ENCODE measurements at regions not wholly inside any gene's neighbourhood (a gene's known extent, or its start where the extent isn't known, plus 50 kb on each side); places are given as distances from the start of the nearest gene placed in this dataset.

GRCh38 chr15:81924729-81925128 is 121.1 kb downstream of the MEX3B start:
- H2AFZ ChIP-seq: no peak overlapping the region
- H3K4me3 ChIP-seq: no peak overlapping the region
- no peaks in the 10 kb centered on the region for H3K9me3 ChIP-seq (ENCODE audit: low read depth)
- H3K4me1 ChIP-seq (ENCODE audit: insufficient read depth): no peaks in the 10 kb centered on the region
- no peaks in the 10 kb centered on the region for H3K79me2 ChIP-seq
- no peak overlapping the region for H3K27ac ChIP-seq
- no peak overlapping the region for H3K4me2 ChIP-seq
- H3K36me3 ChIP-seq (replicated peaks; ENCODE audit: insufficient read depth, low read depth): no peaks in the 10 kb centered on the region
- no peaks in the 10 kb centered on the region for H3K27me3 ChIP-seq
- no peak for TF ChIP-seq EZH2phosphoT487 (IDR thresholded peaks at IDR 0.05; ENCODE audit: low read depth, severe bottlenecking, unreplicated experiment)
- no peak for TF ChIP-seq EZH2 (IDR thresholded peaks at IDR 0.05; ENCODE audit: borderline replicate concordance)
- TF ChIP-seq, protein P1, sequence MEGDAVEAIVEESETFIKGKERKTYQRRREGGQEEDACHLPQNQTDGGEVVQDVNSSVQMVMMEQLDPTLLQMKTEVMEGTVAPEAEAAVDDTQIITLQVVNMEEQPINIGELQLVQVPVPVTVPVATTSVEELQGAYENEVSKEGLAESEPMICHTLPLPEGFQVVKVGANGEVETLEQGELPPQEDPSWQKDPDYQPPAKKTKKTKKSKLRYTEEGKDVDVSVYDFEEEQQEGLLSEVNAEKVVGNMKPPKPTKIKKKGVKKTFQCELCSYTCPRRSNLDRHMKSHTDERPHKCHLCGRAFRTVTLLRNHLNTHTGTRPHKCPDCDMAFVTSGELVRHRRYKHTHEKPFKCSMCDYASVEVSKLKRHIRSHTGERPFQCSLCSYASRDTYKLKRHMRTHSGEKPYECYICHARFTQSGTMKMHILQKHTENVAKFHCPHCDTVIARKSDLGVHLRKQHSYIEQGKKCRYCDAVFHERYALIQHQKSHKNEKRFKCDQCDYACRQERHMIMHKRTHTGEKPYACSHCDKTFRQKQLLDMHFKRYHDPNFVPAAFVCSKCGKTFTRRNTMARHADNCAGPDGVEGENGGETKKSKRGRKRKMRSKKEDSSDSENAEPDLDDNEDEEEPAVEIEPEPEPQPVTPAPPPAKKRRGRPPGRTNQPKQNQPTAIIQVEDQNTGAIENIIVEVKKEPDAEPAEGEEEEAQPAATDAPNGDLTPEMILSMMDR (IDR thresholded peaks at IDR 0.05; ENCODE audit: poor library complexity): no peak
- H4K20me1 ChIP-seq (ENCODE audit: insufficient read depth, poor library complexity, severe bottlenecking): no peaks in the 10 kb centered on the region
- H3K9me2 ChIP-seq (replicated peaks; ENCODE audit: insufficient read depth): no peaks in the 10 kb centered on the region
- DNase-seq (ENCODE audit: low spot score): no peak
- 90% methylated on average over 4 of the region's 4 CpGs for WGBS (ENCODE audit: low lambda C conversion rate, missing lambda C conversion rate)

DNA sequence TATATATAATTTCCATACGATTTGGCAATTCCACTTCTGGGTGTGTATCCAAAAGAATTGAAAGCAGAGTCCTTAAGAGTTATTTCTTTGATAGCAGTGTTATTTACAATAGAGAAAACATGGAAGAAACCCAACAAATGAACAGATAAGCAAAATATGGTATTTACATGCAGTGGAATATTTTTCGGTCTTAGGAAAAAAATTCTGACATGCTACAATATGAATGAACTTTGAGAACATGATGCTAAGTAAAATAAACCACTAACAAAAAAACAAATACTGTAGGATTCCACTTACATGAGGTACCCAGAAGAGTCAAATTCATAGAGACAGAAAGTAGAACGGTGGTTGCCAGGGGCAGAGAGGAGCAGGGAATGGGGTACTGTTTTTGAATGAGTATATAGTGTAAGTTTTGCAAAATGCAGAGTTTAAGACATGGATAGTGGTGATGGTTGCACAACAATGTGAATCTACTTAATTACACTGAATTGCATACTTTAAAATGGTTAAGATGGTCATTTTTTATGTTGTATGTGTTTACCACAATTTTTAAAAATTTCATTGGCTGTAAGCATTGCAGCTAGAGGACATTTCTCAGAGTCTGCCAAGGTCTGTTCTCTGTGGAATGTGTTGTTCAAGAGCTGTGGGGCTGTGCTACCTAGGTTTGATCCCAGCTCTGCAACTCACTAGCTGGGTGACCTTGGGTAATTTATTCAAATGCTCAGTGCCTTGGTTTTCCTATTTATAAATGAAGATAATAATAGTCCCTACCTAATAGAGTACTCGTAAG is 122.1 kb downstream of the MEX3B start:
- H3K4me3 ChIP-seq: no peak overlapping the region
- no peaks in the 10 kb centered on the region for H3K9me2 ChIP-seq (replicated peaks; ENCODE audit: insufficient read depth)
- H3K4me2 ChIP-seq: no peak overlapping the region
- no peaks in the 10 kb centered on the region for H3K27me3 ChIP-seq
- H4K20me1 ChIP-seq (ENCODE audit: insufficient read depth, poor library complexity, severe bottlenecking): no peaks in the 10 kb centered on the region
- H3K27ac ChIP-seq: no peak overlapping the region
- H3K9me3 ChIP-seq (ENCODE audit: low read depth): no peaks in the 10 kb centered on the region
- H2AFZ ChIP-seq: no peak overlapping the region
- no peaks in the 10 kb centered on the region for H3K36me3 ChIP-seq (replicated peaks; ENCODE audit: insufficient read depth, low read depth)
- no peak for DNase-seq (ENCODE audit: low spot score)
- H3K4me1 ChIP-seq (ENCODE audit: insufficient read depth): no peaks in the 10 kb centered on the region
- WGBS (ENCODE audit: low lambda C conversion rate, missing lambda C conversion rate): 93% methylated on average over 4 of the region's 4 CpGs
- TF ChIP-seq EZH2phosphoT487 (IDR thresholded peaks at IDR 0.05; ENCODE audit: low read depth, severe bottlenecking, unreplicated experiment) (no peak), EZH2 (IDR thresholded peaks at IDR 0.05; ENCODE audit: borderline replicate concordance) (no peak)
- TF ChIP-seq, protein P1 (IDR thresholded peaks at IDR 0.05; ENCODE audit: poor library complexity): no peak
- no peaks in the 10 kb centered on the region for H3K79me2 ChIP-seq

- Histone ChIP-seq H3K79me2 (no peaks in the 10 kb centered on the region), H3K27ac (no peak overlapping the region), H3K27me3 (no peaks in the 10 kb centered on the region), H3K9me2 (replicated peaks; ENCODE audit: insufficient read depth) (no peaks in the 10 kb centered on the region), H4K20me1 (ENCODE audit: insufficient read depth, poor library complexity, severe bottlenecking) (no peaks in the 10 kb centered on the region), H3K9me3 (ENCODE audit: low read depth) (no peaks in the 10 kb centered on the region), H3K36me3 (replicated peaks; ENCODE audit: insufficient read depth, low read depth) (no peaks in the 10 kb centered on the region), H3K4me3 (no peak overlapping the region), H2AFZ (no peak overlapping the region), H3K4me2 (no peak overlapping the region), H3K4me1 (ENCODE audit: insufficient read depth) (no peaks in the 10 kb centered on the region)
- TF ChIP-seq, protein P1 (IDR thresholded peaks at IDR 0.05; ENCODE audit: poor library complexity): no peak
- TF ChIP-seq EZH2 (IDR thresholded peaks at IDR 0.05; ENCODE audit: borderline replicate concordance) (no peak), EZH2phosphoT487 (IDR thresholded peaks at IDR 0.05; ENCODE audit: low read depth, severe bottlenecking, unreplicated experiment) (no peak)
- no peak for DNase-seq (ENCODE audit: low spot score)
Measured at GRCh38 chr15:81922143-81922542, 123.7 kb downstream of the MEX3B start.

Data from hepatocyte (in vitro differentiated cells).